Stimulated activated CD8-positive, alpha-beta memory T cell treated with anti-CD3 and anti-CD28 coated beads, Interleukin-15, amount 100 ng/mL, for 24 hours (primary cell): ENCODE measurements at regions not wholly inside any gene's neighbourhood (a gene's known extent, or its start where the extent isn't known, plus 50 kb on each side); places are given as distances from the start of the nearest gene placed in this dataset.
"Not testable (repeated sequence)": the region's sequence is repeated elsewhere in the genome, so short reads cannot be mapped to it uniquely, and the experiment has no call there.

Source experiments
- DNase-seq: peaks from one replicate; pipeline ENCODE4 v3.0.0-alpha.2; 2020; ENCODE audit warnings: low read depth

DNA sequence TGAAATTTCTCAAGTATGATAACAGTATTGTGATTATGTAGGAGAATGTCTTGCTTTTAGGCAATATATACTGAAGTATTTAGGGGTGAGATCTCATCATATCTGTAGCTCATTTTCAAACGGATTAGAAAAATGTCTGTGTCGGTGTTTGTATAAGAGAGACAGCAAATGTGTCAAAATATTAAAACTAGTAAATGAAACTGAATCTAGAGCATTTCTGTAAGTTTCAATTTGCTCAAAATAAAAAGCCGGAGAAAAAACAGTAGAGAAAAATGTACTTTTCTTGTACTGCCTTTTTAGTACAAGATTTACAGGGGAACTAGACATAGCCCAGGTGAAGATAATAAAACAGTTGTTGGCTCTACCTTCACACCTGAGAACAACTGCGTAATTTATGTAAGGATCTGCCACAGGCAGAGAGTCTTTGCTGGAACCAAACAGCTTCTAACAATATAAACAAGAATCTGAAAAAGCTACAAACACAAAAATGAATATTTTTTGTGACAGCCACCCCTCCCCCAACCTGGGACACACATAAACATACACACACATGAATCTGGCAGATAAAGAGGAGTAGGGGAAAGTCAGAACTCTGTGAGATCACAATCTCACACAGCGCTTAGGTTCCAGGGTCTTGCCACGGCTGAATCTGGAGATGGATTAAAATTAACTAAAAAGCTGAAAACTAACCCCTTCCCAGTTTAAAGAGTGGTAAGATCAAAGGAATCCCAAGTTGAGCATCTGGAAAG is 153.3 kb downstream of the AVL9 start:
- DNase-seq, result no peak

DNA sequence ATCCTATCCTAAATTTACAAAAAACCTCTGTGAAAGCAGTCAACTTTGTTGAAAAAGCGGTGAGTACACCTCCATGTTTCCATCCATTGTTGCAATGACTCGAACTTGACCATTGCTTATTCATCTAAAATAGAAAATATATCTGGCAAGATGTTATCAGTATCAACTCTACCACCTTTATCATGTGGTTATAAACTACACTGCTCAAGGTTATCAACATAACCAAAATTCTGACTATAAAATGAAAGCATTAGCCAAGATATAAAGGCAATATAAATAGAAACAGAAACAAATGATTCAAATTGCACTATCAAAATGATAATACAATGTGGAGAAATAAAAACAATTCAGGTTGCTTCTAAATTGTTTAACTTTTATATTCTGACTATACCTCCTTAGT is 150.0 kb downstream of the AVL9 start:
- DNase-seq, result not testable (repeated sequence)

DNA sequence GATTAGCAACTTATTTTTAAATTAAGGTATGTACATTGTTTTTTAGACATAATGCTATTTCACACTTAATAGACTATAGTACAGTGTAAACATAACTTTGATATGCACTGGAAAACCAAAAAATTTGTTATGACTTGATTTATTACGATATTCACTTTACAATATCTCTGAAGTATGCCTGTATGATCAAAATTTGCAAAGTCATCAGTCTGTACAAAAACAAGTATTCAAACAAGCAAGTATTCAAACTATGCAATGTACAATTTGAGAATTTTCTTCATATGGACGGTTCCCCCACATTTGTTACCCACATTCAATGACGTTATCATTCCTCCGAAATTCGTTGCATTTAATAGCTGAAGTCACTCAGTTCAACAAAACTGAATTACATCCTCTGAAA is 147.9 kb downstream of the AVL9 start:
- no peak for DNase-seq

DNA sequence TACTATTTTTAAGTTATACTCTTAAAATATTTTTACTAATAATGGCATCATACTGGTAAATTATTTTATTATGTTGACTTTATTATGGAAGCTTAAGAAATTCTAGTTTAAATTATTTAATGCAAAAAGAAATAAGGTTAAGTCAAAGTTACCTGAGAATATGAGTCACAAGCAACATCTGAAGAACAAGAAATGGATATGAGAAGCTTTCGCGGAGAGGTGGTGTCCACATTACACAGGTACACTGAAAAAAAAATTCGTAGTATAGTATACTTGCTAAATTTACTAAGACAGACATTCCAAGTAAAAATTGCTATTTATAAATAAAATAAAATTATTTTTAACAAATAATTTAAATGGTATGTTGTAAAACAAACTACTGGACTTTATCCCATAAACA is 143.8 kb downstream of the AVL9 start:
- DNase-seq, result no peak

DNA sequence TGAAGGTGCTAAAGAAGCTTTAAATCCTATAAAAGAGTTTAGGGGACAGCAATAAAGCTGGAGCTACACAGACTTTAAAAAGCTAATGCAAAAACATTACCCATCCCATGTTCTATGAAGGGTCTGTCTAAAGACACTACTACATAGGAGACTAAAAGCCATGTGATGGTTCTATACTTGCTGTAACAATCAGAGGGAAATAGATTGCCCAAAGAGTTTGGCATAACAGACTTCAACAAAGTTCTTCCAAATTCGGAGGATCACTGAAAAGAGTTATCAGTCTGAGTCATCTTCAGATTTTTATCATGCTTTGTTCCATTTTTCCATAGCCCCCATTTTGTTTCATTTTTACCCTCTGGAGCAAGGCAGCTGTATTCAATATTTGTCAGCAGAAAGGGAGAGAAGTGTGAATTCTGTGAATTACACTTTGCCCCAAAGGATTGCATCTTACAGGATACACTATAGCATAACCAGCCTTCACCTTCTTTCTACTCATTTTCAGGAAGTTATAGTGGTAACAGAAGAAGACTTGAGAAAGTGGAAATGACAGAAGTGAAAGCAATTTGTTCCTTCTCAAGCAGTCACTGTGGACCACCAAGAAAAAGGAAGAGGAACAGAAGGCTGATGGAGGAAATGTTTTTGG is 143.3 kb downstream of the AVL9 start:
- not testable (repeated sequence) for DNase-seq
